RWPE1 (cell line): ENCODE measurements at regions not wholly inside any gene's neighbourhood (a gene's known extent, or its start where the extent isn't known, plus 50 kb on each side); places are given as distances from the start of the nearest gene placed in this dataset.
"Not testable (repeated sequence)": the region's sequence is repeated elsewhere in the genome, so short reads cannot be mapped to it uniquely, and the experiment has no call there.

ENCODE experiments used
- CTCF ChIA-PET: fragments of 350-600 bp; sonication (Branson Sonifier 250); formaldehyde crosslinking; extraction: SDS; loops from one replicate; lab custom pipeline; 2021; lab: Yijun Ruan, JAX
- POLR2A ChIA-PET: fragments of 400-600 bp; formaldehyde crosslinking; extraction: SDS; loops from one replicate; lab custom pipeline; 2020; ENCODE audit warnings: antibody characterized with exemption; ENCODE audit not compliant: low non-redundant PET; lab: Yijun Ruan, JAX
- DNase-seq: peaks from one replicate; pipeline ENCODE4 v3.0.0; 2012; ENCODE audit warnings: low spot score
- H3K27ac ChIP-seq: fragments of 450-650 bp; 2 replicates; pipeline ENCODE4 v1.5.1; 2017

DNA sequence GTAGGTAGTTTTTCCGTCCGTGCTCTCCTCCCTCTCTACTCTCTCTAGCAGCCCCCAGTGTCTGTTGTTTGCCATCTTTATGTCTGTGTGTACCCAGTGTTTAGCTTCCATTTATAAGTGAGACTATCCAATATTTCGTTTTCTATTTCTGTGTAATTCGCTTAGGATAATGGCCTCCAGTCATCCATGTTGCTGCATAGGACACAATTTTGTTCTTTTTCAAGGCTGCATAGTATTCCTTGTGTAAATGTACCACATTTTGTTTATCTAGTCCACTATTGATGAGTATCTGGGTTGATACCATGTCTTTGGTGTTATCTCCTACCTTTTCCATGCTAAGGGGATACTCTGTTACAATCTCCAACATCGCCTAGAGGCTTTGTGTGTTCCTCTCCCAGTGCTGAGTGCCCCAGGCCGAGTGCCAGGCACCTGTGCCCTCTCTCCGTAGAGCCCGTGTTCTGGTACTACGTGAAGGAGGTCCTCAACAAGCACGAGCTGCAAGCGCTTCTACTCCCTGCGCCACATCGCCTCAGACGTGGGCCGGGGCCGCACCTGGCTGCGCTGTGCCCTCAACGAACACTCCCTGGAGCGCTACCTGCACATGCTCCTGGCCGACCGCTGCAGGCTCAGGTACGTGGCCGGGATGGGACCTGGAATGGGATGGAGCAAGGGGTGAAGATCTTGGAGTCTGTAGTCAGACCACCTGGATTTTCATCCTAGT is 51.0 kb downstream of the NPIPB11 start:
- H3K27ac ChIP-seq, DNase-seq, CTCF ChIA-PET, POLR2A ChIA-PET: not testable (repeated sequence)

GRCh38 chr16:29354449-29354848 is 52.1 kb downstream of the NPIPB11 start:
- POLR2A ChIA-PET, H3K27ac ChIP-seq, CTCF ChIA-PET, DNase-seq: not testable (repeated sequence)

- H3K27ac ChIP-seq, POLR2A ChIA-PET, DNase-seq, CTCF ChIA-PET: not testable (repeated sequence)
These were observed 53.9 kb downstream of the NPIPB11 start for GRCh38 chr16:29352617-29352999.

DNA sequence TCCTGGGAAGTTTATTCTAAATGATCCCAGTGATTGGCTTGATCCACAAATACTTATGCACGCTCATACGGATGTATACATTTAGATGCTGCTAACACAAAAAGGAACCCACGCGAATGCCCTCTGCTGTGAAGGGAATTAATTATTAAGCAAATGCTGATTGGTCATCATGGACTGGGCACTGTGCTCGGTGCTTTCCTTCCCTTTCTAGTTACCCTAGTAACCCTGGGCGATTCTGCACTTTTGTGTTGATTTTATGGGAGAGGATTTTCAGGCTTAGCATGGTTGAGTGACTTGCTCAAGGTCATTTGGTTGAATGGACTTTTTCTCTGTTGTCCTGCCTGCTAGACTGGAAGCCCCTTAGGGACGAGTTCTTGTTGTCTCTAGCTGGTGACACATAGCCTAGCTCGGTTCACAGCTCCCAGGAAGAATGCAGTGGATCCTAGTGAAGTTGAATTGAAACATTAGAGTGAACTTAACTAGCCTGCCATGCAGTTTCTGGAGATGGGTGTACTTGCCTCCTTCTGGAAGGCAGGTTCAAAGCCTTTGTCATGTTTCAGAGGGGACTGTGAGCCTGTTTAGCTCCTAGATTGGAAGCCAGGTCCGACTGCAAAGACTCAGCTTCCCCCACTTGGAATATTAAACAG is 54.4 kb downstream of the NPIPB11 start:
- POLR2A ChIA-PET, CTCF ChIA-PET, H3K27ac ChIP-seq, DNase-seq: not testable (repeated sequence)

DNA sequence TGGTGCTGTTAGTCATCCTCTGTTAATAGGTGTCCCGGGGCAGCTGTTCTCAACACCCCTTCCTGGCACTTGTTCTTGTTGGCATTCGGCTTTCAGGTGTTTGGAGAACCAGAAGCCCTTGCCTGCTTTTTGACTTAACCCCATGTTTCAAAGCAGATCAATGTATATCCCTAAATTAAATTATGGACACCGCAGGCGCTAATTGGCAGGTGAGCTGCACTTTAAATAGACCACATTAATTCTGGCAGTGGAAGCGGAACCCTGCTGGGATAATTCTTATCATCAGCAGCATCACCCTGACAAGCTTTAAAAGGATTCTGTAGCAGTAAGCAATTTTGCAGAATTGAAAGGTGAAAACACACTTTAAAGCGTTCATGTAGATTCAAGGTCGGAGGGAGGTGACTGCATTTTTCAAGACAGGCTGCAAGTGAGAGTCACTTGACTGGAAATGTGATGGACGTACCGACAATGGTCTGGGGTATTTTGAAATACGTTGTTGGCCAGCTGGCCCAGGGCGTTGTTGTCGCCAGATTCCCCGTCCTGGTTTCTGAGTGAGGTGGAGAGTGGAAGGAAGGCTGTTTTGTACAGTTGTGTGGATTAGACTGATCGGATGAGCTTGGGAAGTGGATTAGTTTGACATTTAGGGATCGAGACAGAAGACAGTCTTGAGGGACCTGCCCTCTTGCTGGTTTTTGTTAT is 55.1 kb downstream of the NPIPB11 start:
- DNase-seq, POLR2A ChIA-PET, CTCF ChIA-PET: not testable (repeated sequence)

GRCh38 chr16:29349966-29350365 is 56.5 kb downstream of the NPIPB11 start:
- DNase-seq = peak; percentile 20
- POLR2A ChIA-PET, CTCF ChIA-PET: not testable (repeated sequence)
- H3K27ac ChIP-seq = peak overlapping the region; percentile 54

More for the DNA sequence above, 55.1 kb downstream of the NPIPB11 start:
- H3K27ac ChIP-seq = not testable (repeated sequence)

GRCh38 chr16:29348748-29349147 is 57.8 kb downstream of the NPIPB11 start:
- H3K27ac ChIP-seq, DNase-seq, POLR2A ChIA-PET, CTCF ChIA-PET: not testable (repeated sequence)

GRCh38 chr16:29348123-29348690 is 58.3 kb downstream of the NPIPB11 start:
- POLR2A ChIA-PET, CTCF ChIA-PET, DNase-seq, H3K27ac ChIP-seq: not testable (repeated sequence)

DNA sequence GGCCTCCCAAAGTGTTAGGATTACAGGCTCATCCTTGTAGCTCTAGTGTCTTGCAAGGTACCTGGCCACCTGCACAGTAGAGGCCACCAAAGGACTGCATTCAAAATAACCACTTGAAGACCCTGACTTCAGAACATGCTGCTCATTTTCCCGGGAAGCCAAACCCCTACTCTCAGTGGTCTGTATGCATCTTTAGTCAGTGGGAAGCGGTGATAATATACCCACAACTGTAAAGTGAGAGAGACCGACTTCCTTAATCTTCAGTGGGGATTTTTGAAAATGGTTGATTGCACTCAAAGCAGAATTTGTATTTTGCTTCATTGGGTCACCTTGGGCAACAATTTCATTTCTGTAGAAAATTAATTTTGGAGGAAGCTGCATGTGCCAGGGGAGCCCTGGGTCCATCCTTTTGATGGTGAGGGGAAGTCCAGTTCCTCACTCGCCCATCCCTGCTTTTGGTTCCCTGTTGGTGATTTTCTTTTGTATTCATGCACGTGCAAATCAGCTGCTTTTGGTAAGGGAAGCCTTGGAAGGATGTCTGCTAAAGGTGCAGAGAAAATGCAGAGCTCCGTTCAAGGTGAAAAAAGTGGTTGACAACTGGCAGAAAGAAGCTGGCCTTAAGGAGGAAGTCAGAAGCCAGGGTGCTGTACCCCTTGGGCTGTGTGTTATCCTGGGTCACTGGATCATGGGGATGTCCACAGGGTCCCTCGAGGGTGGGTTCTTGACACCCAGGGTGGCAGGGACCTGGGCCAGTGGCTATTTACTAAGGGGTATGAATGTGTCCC is 59.5 kb downstream of the NPIPB11 start:
- H3K27ac ChIP-seq, DNase-seq, CTCF ChIA-PET, POLR2A ChIA-PET: not testable (repeated sequence)

- H3K27ac ChIP-seq, DNase-seq, POLR2A ChIA-PET, CTCF ChIA-PET: not testable (repeated sequence)
These were observed 60.3 kb downstream of the NPIPB11 start for GRCh38 chr16:29346203-29346602.

DNA sequence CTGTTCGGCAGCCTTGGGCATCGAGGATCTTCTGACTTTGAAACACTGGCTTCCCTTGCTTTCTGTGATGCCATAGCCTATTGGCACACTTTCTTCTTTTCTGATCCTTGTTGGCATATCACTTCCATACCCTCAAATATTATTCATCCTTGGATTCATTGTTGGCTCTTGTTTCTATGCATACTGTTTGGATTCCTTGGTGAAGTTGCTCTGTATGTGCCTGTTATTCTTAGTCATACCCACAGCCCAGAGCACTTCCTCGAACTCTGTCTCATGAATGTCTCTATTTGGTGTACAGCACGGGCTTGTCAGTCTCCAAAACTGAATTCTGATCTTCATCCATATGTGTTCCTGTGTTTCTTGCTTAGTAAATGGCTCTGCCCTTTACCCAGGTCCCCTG is 63.6 kb downstream of the NPIPB11 start:
- DNase-seq, POLR2A ChIA-PET: not testable (repeated sequence)
- H3K27ac ChIP-seq = peak overlapping the region; percentile 87
- CTCF ChIA-PET = interaction anchor here (0.7 kb wide), 1 partner anchor 22 kb away, joined by 3 read pairs; no protein-coding TSS in a partner anchor

GRCh38 chr16:29340779-29341438 is 65.6 kb downstream of the NPIPB11 start:
- DNase-seq, CTCF ChIA-PET: not testable (repeated sequence)

GRCh38 chr16:29340235-29340634 is 66.3 kb downstream of the NPIPB11 start:
- CTCF ChIA-PET, POLR2A ChIA-PET, H3K27ac ChIP-seq, DNase-seq: not testable (repeated sequence)

More at GRCh38 chr16:29340779-29341438, 65.6 kb downstream of the NPIPB11 start:
- POLR2A ChIA-PET, H3K27ac ChIP-seq: not testable (repeated sequence)

GRCh38 chr16:29338821-29339700 is 67.5 kb downstream of the NPIPB11 start:
- POLR2A ChIA-PET, H3K27ac ChIP-seq, CTCF ChIA-PET: not testable (repeated sequence)

DNA sequence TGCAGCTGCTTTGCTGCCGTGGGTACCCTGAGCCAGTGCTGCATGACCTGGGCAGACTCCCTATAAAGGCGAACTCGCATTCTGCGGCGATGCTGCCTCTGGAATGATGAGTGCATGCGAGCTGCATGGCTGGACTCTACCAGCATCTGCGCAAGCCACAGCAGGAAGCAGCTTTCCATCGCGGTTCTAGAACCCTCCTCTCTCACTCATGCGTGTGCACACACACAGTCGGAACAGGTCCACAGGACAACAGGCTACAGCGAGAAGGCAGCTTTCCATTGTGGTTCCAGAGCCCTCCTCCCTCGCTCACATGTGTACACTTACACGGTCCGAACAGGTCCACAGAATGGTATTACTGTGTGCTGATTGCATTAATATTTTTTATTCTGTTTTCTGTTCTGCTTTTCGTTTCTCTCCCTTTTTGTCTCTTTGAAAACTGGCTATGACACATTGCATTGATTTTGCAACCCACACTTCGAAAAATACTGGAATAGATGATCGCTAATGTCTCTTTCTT is 69.1 kb downstream of the NPIPB11 start:
- H3K27ac ChIP-seq, CTCF ChIA-PET, DNase-seq, POLR2A ChIA-PET: not testable (repeated sequence)

More at GRCh38 chr16:29338821-29339700, 67.5 kb downstream of the NPIPB11 start:
- DNase-seq = not testable (repeated sequence)
